Neural cell (in vitro differentiated cells): ENCODE measurements at regions not wholly inside any gene's neighbourhood (a gene's known extent, or its start where the extent isn't known, plus 50 kb on each side); places are given as distances from the start of the nearest gene placed in this dataset.

Experiments
- EP300 ChIP-seq: fragments of 450-650 bp; conservative IDR thresholded peaks from 2 replicates; pipeline ENCODE4 v1.6.1; 2014; ENCODE audit warnings: antibody characterized with exemption, mild to moderate bottlenecking, moderate library complexity; ENCODE audit not compliant: poor library complexity, severe bottlenecking
- EZH2 ChIP-seq: fragments of 200-600, 300-800 bp; shearing (Covaris generic), sonication (generic); IDR thresholded peaks from 2 replicates; pipeline ENCODE4 v1.6.1; 2014; ENCODE audit warnings: antibody characterized with exemption, low read length, borderline replicate concordance, mild to moderate bottlenecking; ENCODE audit not compliant: insufficient read depth, poor library complexity, severe bottlenecking
- POLR2AphosphoS5 ChIP-seq: IDR thresholded peaks from 2 replicates; pipeline ENCODE4 v1.6.1; 2012
- RAD21 ChIP-seq: fragments of 450-650 bp; conservative IDR thresholded peaks from 2 replicates; pipeline ENCODE4 v1.6.1; 2014; ENCODE audit warnings: antibody characterized with exemption, mild to moderate bottlenecking, moderate library complexity
- SMC3 ChIP-seq: fragments of 450-650 bp; conservative IDR thresholded peaks from 2 replicates; pipeline ENCODE4 v1.6.1; 2014; ENCODE audit warnings: antibody characterized with exemption, mild to moderate bottlenecking, moderate library complexity; ENCODE audit not compliant: poor library complexity
- TF ChIP-seq, protein P1 (sequence below): fragments of 450-650 bp; IDR thresholded peaks from 2 replicates; pipeline ENCODE4 v1.5.1; 2014; ENCODE audit warnings: antibody characterized with exemption, mild to moderate bottlenecking, moderate library complexity; ENCODE audit not compliant: poor library complexity, severe bottlenecking
- TF ChIP-seq, protein P2 (sequence below): IDR thresholded peaks from 2 replicates; pipeline ENCODE4 v1.6.1; 2012; ENCODE audit warnings: borderline replicate concordance

DNA sequence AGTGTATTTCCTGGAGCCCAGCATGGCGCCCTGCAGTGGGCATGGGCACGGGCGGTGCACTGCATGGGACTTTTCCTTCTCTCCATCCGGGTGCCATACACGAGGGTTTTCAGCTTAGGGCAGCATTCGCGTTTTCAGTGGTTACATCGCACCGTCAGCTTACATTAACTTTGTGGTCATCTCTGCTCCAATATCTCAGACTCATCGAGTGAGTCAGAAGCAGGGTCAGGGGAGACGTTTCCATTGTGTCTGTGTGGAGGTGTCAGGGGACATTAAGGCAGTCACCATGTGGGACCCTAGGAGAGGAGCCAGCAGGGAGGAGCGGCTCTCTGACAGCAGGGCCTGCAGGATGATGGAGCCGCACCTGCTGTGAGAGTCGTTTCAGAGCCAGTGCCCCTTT is 541.0 kb downstream of the FGF9 start:
- TF ChIP-seq, protein P1, sequence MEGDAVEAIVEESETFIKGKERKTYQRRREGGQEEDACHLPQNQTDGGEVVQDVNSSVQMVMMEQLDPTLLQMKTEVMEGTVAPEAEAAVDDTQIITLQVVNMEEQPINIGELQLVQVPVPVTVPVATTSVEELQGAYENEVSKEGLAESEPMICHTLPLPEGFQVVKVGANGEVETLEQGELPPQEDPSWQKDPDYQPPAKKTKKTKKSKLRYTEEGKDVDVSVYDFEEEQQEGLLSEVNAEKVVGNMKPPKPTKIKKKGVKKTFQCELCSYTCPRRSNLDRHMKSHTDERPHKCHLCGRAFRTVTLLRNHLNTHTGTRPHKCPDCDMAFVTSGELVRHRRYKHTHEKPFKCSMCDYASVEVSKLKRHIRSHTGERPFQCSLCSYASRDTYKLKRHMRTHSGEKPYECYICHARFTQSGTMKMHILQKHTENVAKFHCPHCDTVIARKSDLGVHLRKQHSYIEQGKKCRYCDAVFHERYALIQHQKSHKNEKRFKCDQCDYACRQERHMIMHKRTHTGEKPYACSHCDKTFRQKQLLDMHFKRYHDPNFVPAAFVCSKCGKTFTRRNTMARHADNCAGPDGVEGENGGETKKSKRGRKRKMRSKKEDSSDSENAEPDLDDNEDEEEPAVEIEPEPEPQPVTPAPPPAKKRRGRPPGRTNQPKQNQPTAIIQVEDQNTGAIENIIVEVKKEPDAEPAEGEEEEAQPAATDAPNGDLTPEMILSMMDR = no peak
- TF ChIP-seq EP300 = no peak
- TF ChIP-seq POLR2AphosphoS5 = no peak
- TF ChIP-seq RAD21 = no peak
- no peak for TF ChIP-seq EZH2
- TF ChIP-seq, protein P2, sequence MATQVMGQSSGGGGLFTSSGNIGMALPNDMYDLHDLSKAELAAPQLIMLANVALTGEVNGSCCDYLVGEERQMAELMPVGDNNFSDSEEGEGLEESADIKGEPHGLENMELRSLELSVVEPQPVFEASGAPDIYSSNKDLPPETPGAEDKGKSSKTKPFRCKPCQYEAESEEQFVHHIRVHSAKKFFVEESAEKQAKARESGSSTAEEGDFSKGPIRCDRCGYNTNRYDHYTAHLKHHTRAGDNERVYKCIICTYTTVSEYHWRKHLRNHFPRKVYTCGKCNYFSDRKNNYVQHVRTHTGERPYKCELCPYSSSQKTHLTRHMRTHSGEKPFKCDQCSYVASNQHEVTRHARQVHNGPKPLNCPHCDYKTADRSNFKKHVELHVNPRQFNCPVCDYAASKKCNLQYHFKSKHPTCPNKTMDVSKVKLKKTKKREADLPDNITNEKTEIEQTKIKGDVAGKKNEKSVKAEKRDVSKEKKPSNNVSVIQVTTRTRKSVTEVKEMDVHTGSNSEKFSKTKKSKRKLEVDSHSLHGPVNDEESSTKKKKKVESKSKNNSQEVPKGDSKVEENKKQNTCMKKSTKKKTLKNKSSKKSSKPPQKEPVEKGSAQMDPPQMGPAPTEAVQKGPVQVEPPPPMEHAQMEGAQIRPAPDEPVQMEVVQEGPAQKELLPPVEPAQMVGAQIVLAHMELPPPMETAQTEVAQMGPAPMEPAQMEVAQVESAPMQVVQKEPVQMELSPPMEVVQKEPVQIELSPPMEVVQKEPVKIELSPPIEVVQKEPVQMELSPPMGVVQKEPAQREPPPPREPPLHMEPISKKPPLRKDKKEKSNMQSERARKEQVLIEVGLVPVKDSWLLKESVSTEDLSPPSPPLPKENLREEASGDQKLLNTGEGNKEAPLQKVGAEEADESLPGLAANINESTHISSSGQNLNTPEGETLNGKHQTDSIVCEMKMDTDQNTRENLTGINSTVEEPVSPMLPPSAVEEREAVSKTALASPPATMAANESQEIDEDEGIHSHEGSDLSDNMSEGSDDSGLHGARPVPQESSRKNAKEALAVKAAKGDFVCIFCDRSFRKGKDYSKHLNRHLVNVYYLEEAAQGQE = no peak
- TF ChIP-seq SMC3 = no peak
